Activated CD4-positive, CD25-positive, alpha-beta regulatory T cell (primary cell): ENCODE measurements at regions not wholly inside any gene's neighbourhood (a gene's known extent, or its start where the extent isn't known, plus 50 kb on each side); places are given as distances from the start of the nearest gene placed in this dataset.

Experiments
- DNase-seq, 4 experiments: peaks; one replicate each; lab custom pipeline; 2025; lab: John Stamatoyannopoulos, UW

DNA sequence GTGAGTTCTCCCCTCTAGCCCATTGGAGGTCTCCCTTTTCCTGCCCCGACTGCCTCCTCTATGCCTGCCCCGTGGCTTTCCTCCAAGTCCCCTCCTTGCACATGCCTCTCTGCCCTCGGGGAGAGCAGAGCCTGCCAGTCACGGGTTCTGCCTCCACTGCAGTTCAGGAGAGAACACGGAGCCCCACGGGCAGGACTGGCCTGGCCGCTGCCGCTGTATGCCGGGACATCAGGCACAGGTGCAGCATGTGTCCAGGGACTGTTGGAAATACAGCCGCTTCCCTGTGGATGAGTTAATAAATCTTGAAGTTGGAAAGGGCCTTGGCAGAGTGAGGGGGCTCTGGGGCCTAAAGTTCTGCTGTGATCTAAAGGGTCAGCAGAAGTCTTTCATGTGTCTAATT is 676.6 kb downstream of the MATN1 start:
- DNase-seq = no peak

DNA sequence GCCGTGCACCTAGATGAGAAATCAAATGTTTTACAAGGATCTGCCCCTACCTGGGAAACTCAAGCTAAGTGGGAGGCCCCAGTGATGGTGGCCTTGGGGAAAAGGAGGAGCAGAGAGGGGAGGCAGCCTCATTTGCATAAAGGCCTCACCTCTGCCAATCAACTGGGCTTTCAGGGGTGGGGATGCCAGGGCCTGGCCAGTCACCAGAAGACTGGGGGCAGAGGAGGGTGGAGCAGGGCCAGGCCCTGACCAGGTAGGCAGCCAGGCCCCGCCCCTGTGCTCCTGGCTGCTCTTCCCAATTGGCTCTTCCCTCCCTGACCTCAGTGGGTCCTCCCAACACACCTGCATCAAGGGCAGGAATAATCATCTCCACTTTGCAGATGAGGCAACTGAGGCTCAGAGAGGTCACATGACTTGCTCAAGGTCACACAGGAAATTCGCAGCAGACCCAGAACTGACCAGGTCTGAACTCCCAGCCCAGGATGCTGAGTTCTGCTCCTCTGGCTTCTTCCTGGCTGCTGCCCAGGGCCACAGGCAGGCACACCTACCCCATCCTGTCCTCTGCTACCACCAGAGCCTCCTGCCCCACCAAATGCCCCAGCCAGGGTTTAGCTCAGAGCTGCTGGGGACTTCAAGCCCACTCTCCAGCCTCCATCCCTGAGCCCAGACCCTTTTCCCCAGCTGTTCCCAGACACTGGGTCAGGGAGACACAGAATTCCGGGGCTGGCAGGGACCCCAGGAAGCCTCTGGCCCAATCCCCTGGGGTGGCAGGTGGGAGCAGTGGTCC is 677.9 kb downstream of the MATN1 start:
- DNase-seq = no peak

DNA sequence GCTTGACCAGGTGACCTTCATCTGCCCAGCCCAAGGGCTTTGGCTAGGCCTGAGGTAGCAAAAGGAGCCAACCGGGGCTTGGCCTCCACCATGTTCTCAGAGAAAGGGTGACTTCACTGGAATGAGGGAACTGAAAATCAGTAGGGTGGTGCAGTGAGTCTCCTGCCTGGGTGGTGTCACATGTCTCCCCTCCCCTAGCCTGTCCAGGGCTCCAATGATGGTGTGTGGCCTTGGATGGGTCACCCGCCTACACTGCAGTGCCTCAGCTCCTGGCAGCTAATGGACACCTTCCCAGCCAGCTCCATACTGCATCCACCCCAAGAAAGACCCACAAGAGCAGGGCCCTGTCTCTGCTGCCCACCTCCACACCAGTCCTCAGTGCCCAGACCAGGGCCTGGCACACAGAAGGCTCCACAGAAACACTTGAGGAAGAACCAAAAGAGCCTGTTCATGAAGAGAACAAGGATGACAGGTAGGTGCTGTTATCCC is 678.7 kb downstream of the MATN1 start:
- no peak for DNase-seq

DNA sequence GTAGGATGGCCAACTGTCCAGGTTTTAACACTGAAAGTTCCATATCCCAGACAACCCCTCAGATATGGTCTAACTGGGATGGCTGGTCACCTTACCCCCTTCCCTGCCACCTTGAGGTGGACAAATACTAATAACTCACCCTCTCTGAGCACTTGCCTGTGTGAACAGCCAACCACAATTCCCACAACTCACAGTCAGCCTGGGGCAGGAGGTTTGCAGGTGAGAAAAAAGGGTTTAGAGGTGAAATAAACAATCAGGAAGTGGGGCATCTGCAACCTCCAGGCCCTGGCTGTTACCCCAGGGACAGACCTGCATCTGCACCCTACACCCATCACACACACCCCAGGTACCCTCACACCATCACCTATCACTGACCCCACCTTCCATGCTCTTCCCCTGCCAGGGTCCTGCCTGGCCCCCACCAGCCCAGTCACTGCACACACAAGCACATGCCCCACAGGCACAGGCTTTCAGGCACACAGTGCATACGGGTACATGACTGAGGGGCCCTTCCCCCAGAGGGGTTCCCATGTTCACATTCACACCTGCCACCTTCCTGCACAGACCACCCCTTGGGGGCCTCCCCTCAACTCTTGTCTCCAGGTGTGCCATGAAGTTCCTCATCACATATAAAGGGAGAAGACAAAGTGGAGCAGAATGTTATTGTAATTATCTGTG is 679.5 kb downstream of the MATN1 start:
- no peak for DNase-seq

DNA sequence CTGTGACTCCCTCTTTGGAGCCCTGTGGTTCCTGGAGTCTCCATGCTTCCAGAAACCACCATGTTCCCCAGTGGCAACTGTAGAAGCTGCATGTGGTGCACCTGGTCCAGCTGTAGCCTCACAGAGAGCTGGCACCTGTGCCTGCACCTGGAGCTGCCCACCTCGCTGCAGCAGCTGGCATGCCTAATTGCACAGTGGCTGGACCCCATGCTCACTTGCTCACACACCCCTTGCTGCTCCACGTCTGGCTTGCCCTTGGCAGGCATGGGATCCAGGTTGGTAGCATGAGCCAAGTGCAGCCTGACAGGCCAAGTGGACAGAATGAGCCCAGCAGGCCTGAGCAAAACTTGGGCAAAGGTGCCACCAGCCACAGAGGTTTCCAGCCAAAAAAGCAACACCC is 680.1 kb downstream of the MATN1 start:
- DNase-seq = no peak

DNA sequence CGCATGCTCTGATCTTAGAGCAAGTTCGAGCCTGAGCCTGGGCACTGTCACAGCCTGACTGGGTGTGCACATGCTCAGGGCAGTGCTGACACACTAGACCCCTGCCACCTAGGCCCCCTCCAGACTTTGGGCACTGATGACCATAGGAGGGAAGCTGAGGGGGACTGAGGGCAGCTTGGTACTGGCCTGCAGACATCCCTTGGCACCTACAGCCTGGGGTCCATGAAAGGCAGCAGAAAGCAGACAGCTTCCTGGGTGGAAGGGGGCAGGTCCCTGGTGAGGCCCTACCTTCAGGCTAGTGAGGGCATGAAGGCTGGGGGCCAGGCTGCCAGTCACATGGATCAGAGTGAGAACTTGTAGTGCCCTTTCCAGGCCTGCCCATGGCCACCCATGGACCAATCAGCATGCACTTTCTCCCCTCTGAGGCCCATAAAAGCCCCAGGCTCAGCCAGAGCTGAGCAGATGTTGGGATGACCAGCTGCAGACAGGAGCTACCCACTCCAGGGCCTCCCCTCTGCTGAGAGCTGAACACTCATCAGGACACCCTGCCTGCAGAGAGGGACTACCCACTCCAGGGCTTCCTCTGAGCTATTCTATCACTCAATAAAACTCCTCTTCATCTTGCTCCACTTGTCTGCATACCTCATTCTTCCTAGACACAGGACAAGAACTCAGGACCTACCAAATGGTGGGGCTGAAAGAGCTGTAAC is 680.8 kb downstream of the MATN1 start:
- no peak for DNase-seq

DNA sequence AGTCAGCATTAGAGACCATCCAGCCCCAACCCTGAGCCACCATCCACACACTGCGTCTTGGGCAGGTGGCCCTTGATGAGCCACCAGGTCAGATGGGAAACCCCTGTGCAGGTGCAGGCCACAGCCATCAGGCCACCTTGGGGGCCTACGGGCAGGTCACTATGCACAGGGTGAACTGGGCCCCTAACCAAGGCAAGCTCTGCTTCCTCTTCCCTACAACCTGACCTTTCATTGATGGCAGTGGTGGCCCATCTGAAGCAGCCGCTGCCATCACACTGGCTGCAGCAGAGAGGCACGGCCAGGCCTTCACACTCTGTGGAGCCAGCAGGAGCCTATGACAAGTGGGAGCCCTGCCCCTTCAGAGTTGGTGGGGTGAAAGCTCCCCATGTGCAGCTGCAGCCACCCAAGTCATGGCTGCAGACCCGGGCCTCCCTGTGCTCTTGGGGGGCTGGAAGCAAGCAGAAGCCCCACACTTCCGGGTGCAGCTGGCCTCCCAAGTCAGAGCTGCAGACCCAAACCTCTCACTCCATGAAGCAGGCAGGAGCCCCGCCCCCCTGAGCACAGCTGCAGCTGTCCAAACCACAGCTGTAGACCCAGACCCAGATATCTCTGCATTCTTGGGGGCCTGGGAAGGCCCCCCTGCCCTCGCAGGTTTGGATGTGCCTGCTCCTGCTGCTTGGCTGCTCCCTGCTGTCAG is 681.5 kb downstream of the MATN1 start:
- DNase-seq = no peak

DNA sequence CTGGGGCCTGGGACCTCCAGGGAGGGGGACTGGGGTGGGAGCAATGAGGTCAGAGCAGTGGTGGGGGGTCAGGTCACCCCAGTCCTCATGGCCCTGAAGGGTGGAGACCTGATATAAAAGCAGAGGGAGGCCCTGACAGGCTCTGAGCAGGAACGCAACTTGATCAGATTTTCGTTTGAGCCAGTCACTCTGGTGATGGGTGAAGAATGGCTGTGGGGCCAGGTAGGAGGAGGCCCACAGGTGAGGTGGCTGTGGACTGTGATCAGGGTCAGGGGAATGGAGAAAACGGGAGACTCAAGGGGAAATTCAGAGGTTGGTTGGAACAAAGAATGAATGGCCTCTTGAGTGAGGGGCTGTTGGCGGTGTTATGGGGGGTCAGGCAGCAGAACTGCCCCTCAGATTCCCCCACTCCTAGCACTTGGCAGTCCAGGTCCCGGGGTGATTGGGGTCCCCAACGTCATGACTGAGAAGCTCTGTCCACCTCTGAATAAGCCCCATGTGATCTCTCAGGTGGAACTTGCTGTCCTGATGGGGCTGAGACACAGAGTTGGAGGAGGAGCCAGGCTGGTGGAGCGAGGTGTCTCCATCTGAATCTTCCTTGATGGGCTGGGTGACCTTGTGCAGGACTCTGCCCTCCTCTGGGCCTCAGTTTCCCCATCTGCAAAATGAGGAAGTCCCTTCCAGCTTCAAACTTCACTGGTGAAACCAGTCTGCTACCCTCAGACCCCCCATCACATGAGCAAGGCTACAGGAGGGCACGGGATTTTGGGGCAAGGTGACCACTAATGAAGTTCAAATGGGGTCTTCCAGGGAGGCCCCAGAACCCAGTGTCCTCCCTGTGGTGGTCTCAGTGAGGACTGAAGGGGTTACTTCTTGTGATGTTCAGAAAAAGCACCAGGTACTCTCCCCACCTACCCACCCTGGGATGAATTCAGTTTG is 683.0 kb downstream of the MATN1 start:
- no peak for DNase-seq

DNA sequence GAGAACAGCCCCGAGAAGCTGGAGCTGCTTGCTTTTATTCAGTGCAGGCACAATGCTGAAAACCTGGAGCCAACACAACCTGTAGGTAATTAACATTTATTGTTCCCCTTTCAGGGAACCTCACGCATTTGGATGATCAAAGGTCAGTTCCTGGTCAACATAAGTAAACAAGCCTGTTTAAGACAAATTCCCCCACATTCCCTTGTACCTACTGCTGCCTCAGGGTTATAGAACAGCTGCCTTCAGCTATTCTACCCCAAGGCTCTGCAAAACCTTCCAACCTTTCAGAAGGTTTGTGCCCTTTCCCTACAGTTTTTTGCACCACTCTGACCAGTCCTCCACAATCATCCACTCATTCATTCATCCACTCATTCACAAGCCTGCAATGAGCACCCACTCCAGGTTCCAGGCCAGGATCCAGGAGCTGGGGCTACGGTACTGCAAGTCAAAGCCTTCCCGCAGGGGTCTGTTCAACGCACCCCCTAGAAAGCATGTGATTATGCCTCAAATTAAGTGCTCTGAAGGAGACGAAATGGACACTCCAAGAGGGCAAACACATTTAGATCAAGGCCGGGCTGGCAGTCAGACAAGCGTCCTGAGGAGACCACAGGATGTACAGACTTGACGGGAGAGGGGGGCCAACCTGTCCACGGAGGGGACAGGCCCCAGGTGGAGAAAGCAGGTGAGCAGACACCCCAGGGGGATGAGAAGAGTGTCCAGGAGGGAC is 683.9 kb downstream of the MATN1 start:
- no peak for DNase-seq

DNA sequence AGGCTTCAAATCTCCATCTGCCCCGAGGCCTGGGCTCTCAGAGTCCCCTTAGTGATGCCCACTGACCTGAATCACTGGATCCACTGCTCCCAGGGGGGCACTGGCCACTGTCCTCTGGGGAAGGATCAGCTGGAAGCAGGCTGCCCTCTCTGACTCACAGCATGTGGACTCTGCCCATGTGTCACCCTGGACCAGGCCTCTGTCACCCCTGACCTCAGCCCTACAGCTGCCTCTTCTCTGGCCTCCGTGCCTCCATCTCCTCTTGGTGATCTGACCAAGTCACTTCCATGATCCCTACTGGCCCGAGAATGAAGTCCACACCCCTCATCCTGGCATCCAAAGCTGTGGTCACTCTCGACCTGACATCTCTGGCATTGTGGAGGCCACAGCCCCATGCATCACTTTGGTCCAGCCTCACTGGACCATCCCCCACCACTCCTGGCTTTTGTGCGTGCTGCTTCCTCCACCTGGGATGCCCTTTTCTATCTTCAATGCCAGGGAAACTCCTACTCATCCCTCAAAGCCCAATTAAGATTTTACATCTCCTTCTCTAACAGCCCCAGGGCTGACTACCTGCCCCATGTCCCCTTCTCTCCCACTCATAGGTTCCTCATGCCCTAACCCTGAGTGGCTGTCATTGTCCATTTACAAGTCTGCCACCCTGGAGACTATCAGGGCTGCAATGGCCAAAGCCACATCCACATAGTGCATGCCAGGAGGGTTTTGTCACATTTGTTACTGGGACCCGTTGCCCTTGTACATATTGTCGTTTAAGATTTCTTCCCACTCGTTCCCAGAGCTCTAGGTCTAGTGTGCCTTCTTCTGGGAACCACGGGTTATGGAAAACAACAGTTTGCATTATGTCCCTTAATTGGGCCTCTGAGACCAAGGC is 685.0 kb downstream of the MATN1 start:
- DNase-seq = no peak

DNA sequence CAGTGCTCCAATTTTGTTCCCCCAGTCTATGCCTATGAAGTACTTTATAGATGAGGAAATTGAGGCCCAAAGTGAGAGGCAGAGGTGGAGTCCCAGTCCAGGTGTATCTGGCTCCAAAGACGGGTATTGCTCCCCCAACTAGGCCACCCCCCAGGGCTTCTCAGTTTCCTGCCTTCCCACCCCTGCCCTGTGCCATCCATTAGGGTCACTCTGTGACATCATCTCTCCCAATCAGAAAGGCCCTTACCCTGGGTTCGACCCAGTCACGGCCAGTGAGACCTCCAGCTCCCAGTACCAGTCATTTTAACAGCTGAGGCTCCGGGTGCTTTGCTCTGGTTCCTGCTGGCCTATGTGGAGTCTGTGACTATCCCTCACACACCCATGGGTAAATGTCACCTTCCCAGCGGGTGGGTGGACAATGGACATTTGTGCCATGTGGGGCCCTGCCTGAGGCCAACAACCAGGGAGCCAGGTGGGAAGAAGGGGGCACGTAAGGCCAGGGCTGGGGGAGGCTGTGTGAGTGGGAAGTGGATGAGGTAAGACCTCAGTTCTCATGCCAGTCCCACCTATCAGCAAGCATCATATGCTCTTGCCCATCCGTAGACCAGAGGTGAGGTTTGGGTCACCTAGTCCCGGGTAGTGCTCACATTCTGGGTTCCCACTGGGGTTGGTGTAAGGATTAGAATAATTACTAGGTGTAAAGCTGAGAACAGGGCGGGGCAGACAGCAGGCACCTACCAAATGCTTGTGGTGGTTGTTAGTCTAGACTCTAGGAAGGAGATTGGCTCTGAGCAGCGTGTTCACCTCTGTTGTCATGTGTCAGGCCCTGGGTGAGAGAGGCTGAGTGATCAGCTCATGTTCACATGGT is 685.9 kb downstream of the MATN1 start:
- DNase-seq = no peak

DNA sequence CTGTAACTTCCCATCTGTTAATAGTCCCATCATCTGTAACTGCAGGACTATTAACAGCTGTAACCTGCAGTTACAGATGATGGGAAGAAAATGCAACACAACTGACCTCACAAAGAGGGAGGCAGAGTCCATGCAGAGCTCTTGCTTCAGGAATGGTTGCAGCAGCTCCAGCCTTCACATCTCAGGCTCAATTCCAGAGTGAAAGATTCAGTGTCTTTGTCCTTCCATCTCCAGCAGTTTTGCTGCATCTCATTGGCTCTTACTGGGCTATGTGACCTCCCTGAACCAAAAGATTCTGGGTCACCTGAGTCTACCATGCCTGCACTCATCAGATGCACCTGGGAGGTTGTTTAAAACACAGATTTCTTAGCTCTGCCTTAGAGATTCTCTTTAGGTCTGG is 686.7 kb downstream of the MATN1 start:
- DNase-seq = no peak

DNA sequence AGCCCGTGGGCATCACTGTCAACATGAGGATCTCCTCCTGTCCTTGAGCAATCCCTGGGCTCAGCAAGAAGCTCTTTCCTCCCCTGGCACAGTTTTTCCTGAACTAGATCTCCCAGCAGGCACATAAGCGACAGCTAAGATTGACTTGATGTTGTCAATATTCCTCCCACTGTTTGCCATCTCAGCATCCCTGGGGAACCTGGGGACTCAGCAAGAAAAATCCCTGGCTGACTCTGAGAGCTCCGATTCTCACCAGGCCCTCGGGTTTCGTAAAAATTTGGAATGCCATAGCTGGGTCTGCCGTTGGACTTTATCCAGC is 687.2 kb downstream of the MATN1 start:
- no peak for DNase-seq

DNA sequence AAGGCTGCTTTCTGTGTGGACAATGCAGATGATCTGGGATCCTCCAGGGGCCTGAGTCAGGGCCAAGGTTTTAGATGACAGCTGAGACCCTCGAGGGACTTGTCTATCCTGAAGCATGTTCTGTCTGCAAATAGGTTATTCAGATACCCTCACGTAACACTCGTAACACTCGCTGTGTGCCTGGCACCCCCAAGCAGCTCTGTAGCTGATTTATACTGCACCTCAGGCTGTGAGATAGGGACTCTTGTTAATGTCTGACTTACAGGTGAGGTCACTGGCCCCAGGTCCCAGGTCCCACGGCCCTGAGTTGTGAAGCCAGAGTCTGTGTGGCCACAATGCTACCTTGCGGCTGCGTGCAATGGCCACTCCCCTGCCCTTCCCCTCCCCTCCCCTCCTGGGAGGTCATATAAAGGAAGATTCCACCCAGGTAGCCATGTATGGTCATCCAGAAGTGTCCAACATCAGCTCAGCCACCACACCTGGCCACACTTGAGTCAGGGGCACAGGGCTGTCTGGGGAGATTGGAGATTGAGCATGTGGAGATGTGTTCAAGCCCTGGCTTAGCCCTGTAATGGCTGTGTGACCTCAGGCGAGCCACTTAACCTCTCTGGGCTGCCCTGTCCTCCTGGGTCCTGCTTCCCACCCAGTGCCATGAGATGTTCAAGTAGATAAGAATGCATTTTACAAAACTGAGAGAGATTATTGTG is 687.7 kb downstream of the MATN1 start:
- DNase-seq = no peak

DNA sequence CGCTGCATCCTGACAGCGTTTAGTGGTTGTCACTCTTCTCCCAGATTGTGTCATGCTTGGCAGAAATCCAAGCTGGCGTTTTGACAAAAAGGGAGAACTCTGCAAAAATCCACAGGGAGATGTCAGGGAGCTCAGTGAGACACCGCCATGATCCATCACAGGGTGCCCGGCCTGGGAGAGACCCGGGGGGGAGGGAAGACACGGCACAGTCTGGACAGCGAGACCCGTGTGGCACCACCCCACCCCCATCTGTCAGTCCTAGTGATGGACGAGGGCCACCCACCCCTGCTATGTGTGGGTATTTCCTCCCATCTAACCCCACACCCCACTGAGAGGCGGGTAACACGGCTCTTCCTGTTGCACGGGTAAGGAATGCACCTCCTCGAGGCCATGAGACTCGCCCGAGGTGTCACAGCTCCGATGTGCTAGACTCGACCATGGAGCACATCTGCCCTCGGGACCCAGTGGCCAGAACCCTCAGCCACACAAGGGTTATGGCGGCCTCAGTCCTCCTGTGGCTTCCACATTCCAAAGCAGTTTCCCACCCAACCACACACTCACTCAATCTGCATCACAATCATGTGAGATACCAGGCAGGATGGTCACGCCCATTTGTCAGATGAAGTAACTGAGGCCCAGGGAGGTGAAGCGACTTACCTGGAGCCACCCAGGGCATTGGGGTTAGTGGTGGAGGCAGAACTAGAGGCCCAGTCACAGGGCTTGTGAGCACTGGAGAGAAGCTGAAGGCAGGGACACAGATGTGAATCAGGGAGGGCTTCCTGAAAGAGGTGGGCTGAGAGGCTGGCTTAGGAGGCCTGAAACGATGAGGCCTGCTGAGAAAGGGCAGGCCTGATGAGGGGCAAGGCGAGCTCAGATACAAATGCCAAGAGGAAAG is 688.5 kb downstream of the MATN1 start:
- no peak for DNase-seq

DNA sequence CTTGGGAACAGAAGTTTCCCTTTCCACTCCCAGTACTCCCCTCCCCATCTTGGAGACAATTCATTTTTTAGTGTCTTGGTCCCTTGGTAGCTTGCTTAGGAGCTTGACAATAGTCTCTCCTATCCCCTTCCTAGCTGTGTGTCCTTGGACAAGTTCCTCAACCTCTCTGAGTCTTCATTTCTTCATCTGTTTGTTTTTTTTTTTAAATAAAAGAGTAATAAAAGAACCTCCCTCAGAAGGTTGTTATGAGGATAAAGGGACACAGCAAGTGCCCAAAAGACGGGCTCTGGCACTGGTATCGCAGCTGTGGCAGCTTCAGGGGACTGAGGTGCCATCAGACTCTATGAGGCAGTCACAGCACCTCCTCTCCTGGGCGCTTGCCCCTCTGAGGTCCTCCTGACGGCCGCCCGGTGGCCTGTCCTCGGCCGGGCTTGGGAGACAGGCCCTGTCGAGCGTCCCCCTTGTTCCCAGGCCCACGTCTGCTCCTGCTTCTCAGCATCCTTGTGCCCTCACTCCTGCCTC is 689.2 kb downstream of the MATN1 start:
- no peak for DNase-seq
